ENCODE measurements at regions not wholly inside any gene's neighbourhood (a gene's known extent, or its start where the extent isn't known, plus 50 kb on each side); places are given as distances from the start of the nearest gene placed in this dataset.

GRCh38 chr10:25701652-25702051, 232.4 kb upstream of the MYO3A start:
- H3K27ac ChIP-seq, result no peak overlapping the region
- H3K36me3 ChIP-seq, result no peaks in the 10 kb centered on the region
- no peak overlapping the region for H3K4me3 ChIP-seq
- no peaks in the 10 kb centered on the region for H3K4me1 ChIP-seq
- no peak for DNase-seq
- in situ Hi-C loops (cut with MboI; ENCODE audit: low sequenced_read_pairs in 4 of 4) (loop anchor here in 1 of 4 donors (25.0 kb wide), 1 partner anchor 589 kb away; no protein-coding TSS in a partner anchor), intact Hi-C loops (cut with DNase I; ENCODE audit: low total_unique reads) (no loop called here)
- no peak for ATAC-seq
- H3K9me3 ChIP-seq, result no peaks in the 10 kb centered on the region
- H3K27me3 ChIP-seq, result no peaks in the 10 kb centered on the region
- TF ChIP-seq CTCF (IDR thresholded peaks at IDR 0.05 in 4 of 5, conservative IDR thresholded peaks at IDR 0.05 in 1 of 5) (no peak), POLR2A (IDR thresholded peaks at IDR 0.05) (no peak)

- H3K4me3 ChIP-seq, result no peak overlapping the region
- DNase-seq (no peak), ATAC-seq (no peak)
- TF ChIP-seq POLR2A (IDR thresholded peaks at IDR 0.05) (no peak), CTCF (IDR thresholded peaks at IDR 0.05 in 4 of 5, conservative IDR thresholded peaks at IDR 0.05 in 1 of 5) (no peak)
- no peaks in the 10 kb centered on the region for H3K36me3 ChIP-seq
- no peak overlapping the region for H3K27ac ChIP-seq
- in situ Hi-C loops (cut with MboI; ENCODE audit: low sequenced_read_pairs in 4 of 4), result loop anchor here in 1 of 4 donors (25.0 kb wide), 1 partner anchor 592 kb away; no protein-coding TSS in a partner anchor
- no peaks in the 10 kb centered on the region for H3K4me1 ChIP-seq
- no peaks in the 10 kb centered on the region for H3K9me3 ChIP-seq
- no peaks in the 10 kb centered on the region for H3K27me3 ChIP-seq
- intact Hi-C loops (cut with DNase I; ENCODE audit: low total_unique reads), result no loop called here
Measured at GRCh38 chr10:25704622-25705021, 229.4 kb upstream of the MYO3A start.

- in situ Hi-C loops (cut with MboI; ENCODE audit: low sequenced_read_pairs in 4 of 4) (loop anchor here in 1 of 4 donors (25.0 kb wide), 1 partner anchor 595 kb away; no protein-coding TSS in a partner anchor), intact Hi-C loops (cut with DNase I; ENCODE audit: low total_unique reads) (no loop called here)
- H3K4me3 ChIP-seq, result no peak overlapping the region
- DNase-seq, result no peak
- no peaks in the 10 kb centered on the region for H3K36me3 ChIP-seq
- no peaks in the 10 kb centered on the region for H3K27me3 ChIP-seq
- H3K9me3 ChIP-seq, result no peaks in the 10 kb centered on the region
- H3K27ac ChIP-seq, result no peak overlapping the region
- ATAC-seq, result no peak
- TF ChIP-seq CTCF (IDR thresholded peaks at IDR 0.05 in 4 of 5, conservative IDR thresholded peaks at IDR 0.05 in 1 of 5) (no peak), POLR2A (IDR thresholded peaks at IDR 0.05) (no peak)
- H3K4me1 ChIP-seq, result no peaks in the 10 kb centered on the region
Measured at GRCh38 chr10:25707572-25707971, 226.5 kb upstream of the MYO3A start.

DNA sequence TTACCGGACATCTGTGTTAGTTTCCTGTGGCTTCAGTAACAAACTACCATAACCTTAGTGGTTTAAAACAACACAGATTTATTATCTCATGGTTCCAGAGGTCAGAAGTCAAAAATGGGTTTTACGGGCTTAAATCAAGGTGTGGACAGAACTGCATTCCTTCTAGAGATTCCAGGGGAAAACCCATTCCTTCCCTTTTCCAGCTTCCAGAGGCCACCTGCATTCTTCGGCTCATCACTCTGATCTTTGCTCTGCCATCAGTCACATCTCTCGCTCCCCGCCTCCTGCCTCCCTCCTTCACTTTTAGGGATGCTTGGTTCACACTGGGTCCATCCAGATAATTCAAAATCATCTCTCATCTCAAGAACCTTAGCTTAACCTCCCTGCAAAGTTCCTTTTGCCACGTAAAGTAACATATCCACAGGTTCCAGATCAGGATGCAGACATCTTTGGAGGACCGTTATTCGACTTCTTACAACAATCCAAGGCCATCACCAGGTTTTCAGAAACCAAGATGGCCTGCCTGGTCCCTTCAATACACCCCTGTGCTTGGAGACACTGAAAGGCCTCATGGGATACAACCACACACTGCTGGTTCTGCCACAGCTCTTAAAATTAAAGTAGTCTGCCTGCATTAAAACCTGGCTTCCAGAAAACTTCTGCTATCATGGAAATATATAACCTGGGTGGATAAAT, 225.9 kb upstream of the MYO3A start:
- intact Hi-C loops (cut with DNase I; ENCODE audit: low total_unique reads) (no loop called here), in situ Hi-C loops (cut with MboI; ENCODE audit: low sequenced_read_pairs in 4 of 4) (loop anchor here in 1 of 4 donors (25.0 kb wide), 1 partner anchor 596 kb away; no protein-coding TSS in a partner anchor)
- H3K27me3 ChIP-seq, result no peaks in the 10 kb centered on the region
- no peaks in the 10 kb centered on the region for H3K4me1 ChIP-seq
- H3K9me3 ChIP-seq, result no peaks in the 10 kb centered on the region
- H3K4me3 ChIP-seq, result no peak overlapping the region
- no peak for TF ChIP-seq POLR2A (IDR thresholded peaks at IDR 0.05)
- no peak for TF ChIP-seq CTCF (IDR thresholded peaks at IDR 0.05 in 4 of 5, conservative IDR thresholded peaks at IDR 0.05 in 1 of 5)
- no peaks in the 10 kb centered on the region for H3K36me3 ChIP-seq
- no peak overlapping the region for H3K27ac ChIP-seq
- DNase-seq (no peak), ATAC-seq (no peak)
